Heart left ventricle (tissue), 13 donors: ENCODE measurements at regions not wholly inside any gene's neighbourhood (a gene's known extent, or its start where the extent isn't known, plus 50 kb on each side); places are given as distances from the start of the nearest gene placed in this dataset.
"Not testable (repeated sequence)": the region's sequence is repeated elsewhere in the genome, so short reads cannot be mapped to it uniquely, and the experiment has no call there.

Source experiments
- POLR2A ChIP-seq, 2 donors: fragments of 450-650 bp; IDR thresholded peaks; one replicate each; pipeline ENCODE4 v1.6.1; 2017; ENCODE audit warnings: antibody characterized with exemption in 2 of 2, mild to moderate bottlenecking in 2 of 2, moderate library complexity in 2 of 2
- TF ChIP-seq, protein P1 (sequence below), 12 donors: fragments of 200-600 bp; sonication (generic) in 4 of 12; IDR thresholded peaks; one replicate each; pipeline versions ENCODE4 v1.5.0 to v1.8.0; 2018 to 2022; ENCODE audit warnings: antibody characterized with exemption in 12 of 12, mild to moderate bottlenecking in 5 of 12
- donor health status: ischemic (EF 13 %, LVEDD 7.1; RV severe dilation, severe dysfunction).
- donor health status: DM: no; HTN: yes; CAD: no.
- donor health status: DM: no; HTN: no; CAD: no.
- donor health status: ischemic (EF 25% LVEDD 6.9; RV normal size, moderate dysfunction).
- donor health status: ischemic (EF 25% LVEDD 5.7; RV mildly dilated, moderate dysfunction).
- donor health status: ischemic (EF 35%, LVEDD 5.7; RV mildly dilated, moderate dysfunction).
- donor health status: nonischemic (EF 11% LVEDD 7.7; RV severe dilation, severe dysfunction).
- donor health status: DM: yes; HTN: yes; CAD: no.
- donor health status: PGD.
- donor health status: ischemic (EF 29% LVEDD 5.4; RV normal size, mild dysfunction).
- donor health status: nonischemic (EF 23%, LVEDD 6.1; RV moderate dilation, normal function).

- TF ChIP-seq, protein P1, sequence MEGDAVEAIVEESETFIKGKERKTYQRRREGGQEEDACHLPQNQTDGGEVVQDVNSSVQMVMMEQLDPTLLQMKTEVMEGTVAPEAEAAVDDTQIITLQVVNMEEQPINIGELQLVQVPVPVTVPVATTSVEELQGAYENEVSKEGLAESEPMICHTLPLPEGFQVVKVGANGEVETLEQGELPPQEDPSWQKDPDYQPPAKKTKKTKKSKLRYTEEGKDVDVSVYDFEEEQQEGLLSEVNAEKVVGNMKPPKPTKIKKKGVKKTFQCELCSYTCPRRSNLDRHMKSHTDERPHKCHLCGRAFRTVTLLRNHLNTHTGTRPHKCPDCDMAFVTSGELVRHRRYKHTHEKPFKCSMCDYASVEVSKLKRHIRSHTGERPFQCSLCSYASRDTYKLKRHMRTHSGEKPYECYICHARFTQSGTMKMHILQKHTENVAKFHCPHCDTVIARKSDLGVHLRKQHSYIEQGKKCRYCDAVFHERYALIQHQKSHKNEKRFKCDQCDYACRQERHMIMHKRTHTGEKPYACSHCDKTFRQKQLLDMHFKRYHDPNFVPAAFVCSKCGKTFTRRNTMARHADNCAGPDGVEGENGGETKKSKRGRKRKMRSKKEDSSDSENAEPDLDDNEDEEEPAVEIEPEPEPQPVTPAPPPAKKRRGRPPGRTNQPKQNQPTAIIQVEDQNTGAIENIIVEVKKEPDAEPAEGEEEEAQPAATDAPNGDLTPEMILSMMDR (IDR thresholded peaks at IDR 0.05) = not testable (repeated sequence)
- TF ChIP-seq POLR2A (IDR thresholded peaks at IDR 0.05) = not testable (repeated sequence)
These were observed 108.9 kb downstream of the SRGAP2 start for GRCh38 chr1:206312274-206312665.
